ENCODE measurements at regions not wholly inside any gene's neighbourhood (a gene's known extent, or its start where the extent isn't known, plus 50 kb on each side); places are given as distances from the start of the nearest gene placed in this dataset.

GRCh38 chr15:93139436-93139835 is 50.4 kb upstream of the RGMA start:
- no peak for DNase-seq

DNA sequence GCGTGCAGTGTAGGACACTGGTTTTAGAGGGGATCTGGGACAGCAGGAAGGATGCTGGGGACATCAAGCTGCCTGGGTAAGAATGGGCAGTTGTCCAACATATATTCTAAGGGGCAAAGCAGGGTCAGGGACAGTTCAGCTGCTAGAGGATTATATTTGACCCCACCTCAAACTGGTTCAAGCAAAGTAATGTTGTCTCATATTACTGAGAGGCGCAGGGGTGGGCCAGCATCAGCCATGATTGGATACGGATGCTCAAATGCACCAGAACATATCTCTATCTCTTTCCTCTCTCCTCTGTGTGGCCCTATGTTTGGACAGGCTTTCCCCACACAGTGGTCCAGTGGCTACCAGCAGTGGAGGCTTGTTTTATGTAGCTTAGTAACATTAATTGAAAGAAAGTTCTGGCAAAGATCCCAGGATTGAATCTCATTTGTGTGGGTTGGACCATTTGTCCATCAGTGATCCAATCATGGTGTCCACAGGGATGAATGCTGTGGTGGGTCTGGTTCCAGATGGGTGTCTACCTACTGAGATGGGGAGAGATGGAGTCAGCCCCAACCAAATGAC is 49.8 kb upstream of the RGMA start:
- DNase-seq: no peak

All from activated T-cell treated with anti-CD3 and anti-CD28 coated beads for 4 hours (primary cell).